Prostate gland (tissue), 2 donors: ENCODE measurements at regions not wholly inside any gene's neighbourhood (a gene's known extent, or its start where the extent isn't known, plus 50 kb on each side); places are given as distances from the start of the nearest gene placed in this dataset.

Experiments
- POLR2A ChIP-seq: fragments of 450-650 bp; IDR thresholded peaks from one replicate; pipeline ENCODE4 v1.6.1; 2016; ENCODE audit warnings: antibody characterized with exemption, mild to moderate bottlenecking
- POLR2AphosphoS5 ChIP-seq: sonication (generic); formaldehyde crosslinking; IDR thresholded peaks from one replicate; pipeline ENCODE4 v1.6.1; 2017; ENCODE audit warnings: antibody characterized with exemption
- TF ChIP-seq, protein P1 (sequence below), 4 experiments: fragments of 200-600 bp in 2 of 4; fragments of 450-650 bp in 2 of 4; sonication (generic) in 2 of 4; IDR thresholded peaks; 1 replicate in 3 of 4; 2 replicates in 1 of 4; pipeline ENCODE4 v1.5.1; 2016 to 2019; ENCODE audit warnings: antibody characterized with exemption in 4 of 4, mild to moderate bottlenecking in 2 of 4, moderate library complexity in 2 of 4

DNA sequence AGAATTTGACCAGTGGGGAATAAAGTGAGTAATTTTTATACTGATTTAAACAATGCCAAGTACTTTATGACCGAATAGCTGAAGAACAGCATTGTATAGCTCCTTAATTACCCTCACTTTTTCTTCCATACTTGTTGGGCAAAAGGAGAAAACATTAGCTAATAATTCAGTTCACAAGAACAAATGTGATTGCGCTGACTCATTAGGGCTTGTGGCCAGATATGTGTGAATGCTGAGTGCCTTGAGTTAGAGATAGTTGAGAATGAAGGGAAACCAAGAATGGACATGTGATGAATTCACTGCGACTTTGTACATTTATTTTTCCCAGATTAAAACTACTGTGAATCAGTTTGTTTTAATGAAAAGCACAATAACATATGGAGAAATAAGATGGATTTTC is 669.4 kb downstream of the TFAP2A start:
- TF ChIP-seq, protein P1, sequence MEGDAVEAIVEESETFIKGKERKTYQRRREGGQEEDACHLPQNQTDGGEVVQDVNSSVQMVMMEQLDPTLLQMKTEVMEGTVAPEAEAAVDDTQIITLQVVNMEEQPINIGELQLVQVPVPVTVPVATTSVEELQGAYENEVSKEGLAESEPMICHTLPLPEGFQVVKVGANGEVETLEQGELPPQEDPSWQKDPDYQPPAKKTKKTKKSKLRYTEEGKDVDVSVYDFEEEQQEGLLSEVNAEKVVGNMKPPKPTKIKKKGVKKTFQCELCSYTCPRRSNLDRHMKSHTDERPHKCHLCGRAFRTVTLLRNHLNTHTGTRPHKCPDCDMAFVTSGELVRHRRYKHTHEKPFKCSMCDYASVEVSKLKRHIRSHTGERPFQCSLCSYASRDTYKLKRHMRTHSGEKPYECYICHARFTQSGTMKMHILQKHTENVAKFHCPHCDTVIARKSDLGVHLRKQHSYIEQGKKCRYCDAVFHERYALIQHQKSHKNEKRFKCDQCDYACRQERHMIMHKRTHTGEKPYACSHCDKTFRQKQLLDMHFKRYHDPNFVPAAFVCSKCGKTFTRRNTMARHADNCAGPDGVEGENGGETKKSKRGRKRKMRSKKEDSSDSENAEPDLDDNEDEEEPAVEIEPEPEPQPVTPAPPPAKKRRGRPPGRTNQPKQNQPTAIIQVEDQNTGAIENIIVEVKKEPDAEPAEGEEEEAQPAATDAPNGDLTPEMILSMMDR (IDR thresholded peaks at IDR 0.05), result no peak
- no peak for TF ChIP-seq POLR2A
- no peak for TF ChIP-seq POLR2AphosphoS5
